Activated CD8-positive, alpha-beta T cell treated with anti-CD3 and anti-CD28 coated beads, Interleukin-2, amount 10 ng/mL, durations not matched to agents 7 days and 5 days (primary cell): ENCODE measurements at regions not wholly inside any gene's neighbourhood (a gene's known extent, or its start where the extent isn't known, plus 50 kb on each side); places are given as distances from the start of the nearest gene placed in this dataset.

Experiments used
- ATAC-seq: fragments of 150-1000 bp; cut with Tn5 transposase; one replicate; pipeline ENCODE4 v1.10.0; 2021; ENCODE audit warnings: moderate library complexity
- CTCF ChIA-PET: fragments of 350-600 bp; sonication (Branson Sonifier 250); formaldehyde crosslinking; loops from one replicate; lab custom pipeline; 2021; ENCODE audit warnings: antibody characterized with exemption; lab: Charles Lee
- POLR2A ChIA-PET: fragments of 350-600 bp; sonication (Branson Sonifier 250); formaldehyde crosslinking; loops from one replicate; lab custom pipeline; 2021; ENCODE audit warnings: antibody characterized with exemption; lab: Charles Lee
- DNase-seq: peaks from one replicate; pipeline ENCODE4 v3.0.0-alpha.2; 2020
- H3K27ac Mint-ChIP-seq: one replicate; pipeline ENCODE4 v1.8.0; 2021; ENCODE audit warnings: mild to moderate bottlenecking, mixed read lengths
- H3K27me3 Mint-ChIP-seq: one replicate; pipeline ENCODE4 v1.8.0; 2021; ENCODE audit warnings: low read depth, mixed read lengths
- H3K36me3 Mint-ChIP-seq: one replicate; pipeline ENCODE4 v1.8.0; 2021; ENCODE audit warnings: low read depth, mixed read lengths
- H3K4me1 Mint-ChIP-seq: one replicate; pipeline ENCODE4 v1.8.0; 2021; ENCODE audit warnings: low read depth, mixed read lengths
- H3K4me3 Mint-ChIP-seq: one replicate; pipeline ENCODE4 v1.8.0; 2021; ENCODE audit warnings: mild to moderate bottlenecking, mixed read lengths
- H3K9me3 Mint-ChIP-seq: one replicate; pipeline ENCODE4 v1.8.0; 2022; ENCODE audit warnings: mixed read lengths; ENCODE audit not compliant: insufficient read depth

DNA sequence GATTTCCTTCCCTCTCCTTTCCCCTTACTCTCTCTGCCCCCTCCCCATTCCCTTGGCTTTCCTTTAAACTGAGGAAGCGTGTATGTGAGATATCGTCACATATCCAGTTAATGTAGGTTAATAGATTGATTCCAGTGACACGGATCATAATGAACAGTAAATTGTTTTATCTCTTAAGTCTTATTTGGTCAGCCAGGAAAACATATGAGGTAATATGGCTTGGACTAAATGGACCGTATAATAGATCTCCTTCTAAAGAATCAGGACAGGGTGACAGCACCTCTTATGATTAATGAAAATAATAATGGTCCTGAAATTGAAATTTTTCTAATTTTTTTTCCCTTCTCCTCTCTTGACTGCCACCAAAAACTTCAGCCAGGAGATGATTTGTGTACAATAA lies 779.8 kb upstream of the NR2F2 start:
- H3K4me1 Mint-ChIP-seq = no peaks in the 10 kb centered on the region
- DNase-seq (no peak), ATAC-seq (no peak)
- no peak overlapping the region for H3K4me3 Mint-ChIP-seq
- H3K9me3 Mint-ChIP-seq = no peaks in the 10 kb centered on the region
- H3K27me3 Mint-ChIP-seq = peaks cover 16% of the 10 kb centered on the region
- CTCF ChIA-PET = no interaction called here
- POLR2A ChIA-PET = no interaction called here
- no peak overlapping the region for H3K27ac Mint-ChIP-seq
- no peaks in the 10 kb centered on the region for H3K36me3 Mint-ChIP-seq

- no peaks in the 10 kb centered on the region for H3K4me1 Mint-ChIP-seq
- H3K9me3 Mint-ChIP-seq = no peaks in the 10 kb centered on the region
- H3K27me3 Mint-ChIP-seq = peaks cover 22% of the 10 kb centered on the region
- no peak overlapping the region for H3K27ac Mint-ChIP-seq
- no peaks in the 10 kb centered on the region for H3K36me3 Mint-ChIP-seq
- CTCF ChIA-PET = interaction anchor here (1.6 kb wide), 1 partner anchor 8 kb away, joined by 6 read pairs; no protein-coding TSS in a partner anchor
- no peak overlapping the region for H3K4me3 Mint-ChIP-seq
- no peak for DNase-seq
- POLR2A ChIA-PET = no interaction called here
- no peak for ATAC-seq
These were observed 774.3 kb upstream of the NR2F2 start for GRCh38 chr15:95556225-95556624.

GRCh38 chr15:95556866-95557225 lies 773.7 kb upstream of the NR2F2 start:
- no peak for DNase-seq
- Mint-ChIP-seq H3K27ac (no peak overlapping the region), H3K36me3 (no peaks in the 10 kb centered on the region), H3K9me3 (no peaks in the 10 kb centered on the region), H3K4me3 (no peak overlapping the region), H3K27me3 (peaks cover 26% of the 10 kb centered on the region), H3K4me1 (no peaks in the 10 kb centered on the region)
- ChIA-PET POLR2A (no interaction called here), CTCF (interaction anchor here (1.6 kb wide), 1 partner anchor 7 kb away, joined by 6 read pairs; no protein-coding TSS in a partner anchor)
- no peak for ATAC-seq

GRCh38 chr15:95557226-95558046 lies 773.1 kb upstream of the NR2F2 start:
- no peak overlapping the region for H3K27ac Mint-ChIP-seq
- DNase-seq (no peak), ATAC-seq (no peak)
- H3K27me3 Mint-ChIP-seq = peaks cover 26% of the 10 kb centered on the region
- no peak overlapping the region for H3K4me3 Mint-ChIP-seq
- H3K4me1 Mint-ChIP-seq = no peaks in the 10 kb centered on the region
- H3K36me3 Mint-ChIP-seq = no peaks in the 10 kb centered on the region
- ChIA-PET CTCF (no interaction called here), POLR2A (no interaction called here)
- no peaks in the 10 kb centered on the region for H3K9me3 Mint-ChIP-seq

DNA sequence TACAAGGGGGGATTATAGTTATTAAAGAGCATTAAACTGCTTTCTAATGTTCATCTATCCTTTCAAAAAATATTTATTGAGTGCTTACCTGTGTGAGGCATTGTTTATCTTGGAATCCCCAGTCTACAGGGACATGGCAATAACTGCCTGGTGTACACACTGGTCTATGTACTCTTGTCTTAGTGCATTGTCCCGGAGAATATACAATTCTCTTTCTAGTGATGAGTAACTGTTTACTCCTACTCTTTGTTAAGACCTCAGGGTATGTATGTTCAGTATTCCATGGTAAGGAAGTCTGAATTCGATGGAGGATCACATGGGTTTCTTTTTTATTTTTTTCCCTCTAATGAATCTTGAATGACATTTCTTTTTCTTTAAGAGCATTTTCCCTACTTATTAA lies 772.4 kb upstream of the NR2F2 start:
- H3K4me1 Mint-ChIP-seq = no peaks in the 10 kb centered on the region
- no peak for ATAC-seq
- CTCF ChIA-PET = interaction anchor here (1.0 kb wide), 1 partner anchor 31 kb away, joined by 3 read pairs; no protein-coding TSS in a partner anchor

DNA sequence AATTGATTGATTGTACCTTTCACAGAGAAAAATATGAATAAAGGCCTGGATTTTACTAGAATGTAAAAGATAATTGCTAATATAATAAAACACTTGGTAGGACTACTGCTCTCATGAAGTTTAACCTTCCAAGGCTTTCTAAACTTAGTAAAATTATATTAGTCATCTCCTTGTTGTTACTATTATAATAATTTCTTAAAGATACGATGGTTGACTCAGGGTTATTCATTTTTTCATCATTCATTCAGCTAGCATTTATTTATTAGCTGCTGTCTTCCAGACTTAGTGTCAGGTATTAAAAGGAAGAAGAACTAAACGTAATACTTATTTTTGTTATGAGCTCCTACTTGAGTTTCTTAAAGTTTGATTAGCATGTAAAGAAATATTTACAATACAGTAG lies 771.6 kb upstream of the NR2F2 start:
- no peak overlapping the region for H3K27ac Mint-ChIP-seq
- H3K4me1 Mint-ChIP-seq = no peaks in the 10 kb centered on the region
- ATAC-seq = no peak
- H3K36me3 Mint-ChIP-seq = no peaks in the 10 kb centered on the region
- peaks cover 26% of the 10 kb centered on the region for H3K27me3 Mint-ChIP-seq
- no peak overlapping the region for H3K4me3 Mint-ChIP-seq
- no peak for DNase-seq
- no peaks in the 10 kb centered on the region for H3K9me3 Mint-ChIP-seq
- CTCF ChIA-PET = interaction anchor here (1.0 kb wide), 1 partner anchor 30 kb away, joined by 3 read pairs; no protein-coding TSS in a partner anchor
- POLR2A ChIA-PET = interaction anchor here (0.7 kb wide), 1 partner anchor 329 kb away, joined by 3 read pairs; no protein-coding TSS in a partner anchor

More for the DNA sequence above, 772.4 kb upstream of the NR2F2 start:
- Mint-ChIP-seq H3K4me3 (no peak overlapping the region), H3K9me3 (no peaks in the 10 kb centered on the region), H3K27me3 (peaks cover 26% of the 10 kb centered on the region), H3K36me3 (no peaks in the 10 kb centered on the region), H3K27ac (no peak overlapping the region)
- POLR2A ChIA-PET = no interaction called here
- no peak for DNase-seq

GRCh38 chr15:95559875-95560394 lies 770.6 kb upstream of the NR2F2 start:
- Mint-ChIP-seq H3K27ac (no peak overlapping the region), H3K4me3 (no peak overlapping the region), H3K27me3 (peaks cover 26% of the 10 kb centered on the region), H3K9me3 (no peaks in the 10 kb centered on the region), H3K4me1 (no peaks in the 10 kb centered on the region), H3K36me3 (no peaks in the 10 kb centered on the region)
- DNase-seq = no peak
- CTCF ChIA-PET = no interaction called here
- POLR2A ChIA-PET = no interaction called here
- no peak for ATAC-seq

GRCh38 chr15:95561463-95561862 lies 769.0 kb upstream of the NR2F2 start:
- DNase-seq = no peak
- Mint-ChIP-seq H3K27me3 (peaks cover 22% of the 10 kb centered on the region), H3K4me1 (no peaks in the 10 kb centered on the region), H3K4me3 (no peak overlapping the region), H3K9me3 (no peaks in the 10 kb centered on the region), H3K36me3 (no peaks in the 10 kb centered on the region), H3K27ac (no peak overlapping the region)
- ChIA-PET POLR2A (no interaction called here), CTCF (no interaction called here)
- ATAC-seq = no peak

DNA sequence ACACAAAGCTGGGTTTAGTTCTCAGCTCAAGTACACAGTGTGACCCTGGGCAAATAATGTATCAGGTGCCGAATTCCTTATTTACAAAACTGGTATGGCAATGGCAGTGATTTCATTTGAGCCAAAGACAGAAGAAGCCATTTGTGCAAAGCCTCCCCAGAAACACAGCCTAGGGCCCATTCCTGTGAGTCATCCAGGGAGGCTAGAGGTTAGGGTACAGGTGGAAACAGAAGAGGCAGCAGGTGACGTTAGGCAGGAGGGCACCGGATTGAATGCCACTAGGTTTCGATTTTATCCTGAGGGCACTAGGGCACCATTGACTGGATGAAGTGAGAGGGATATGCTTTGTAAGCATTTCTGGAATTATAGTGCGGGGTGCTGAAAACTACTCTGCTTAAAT lies 766.9 kb upstream of the NR2F2 start:
- no peak overlapping the region for H3K27ac Mint-ChIP-seq
- CTCF ChIA-PET = interaction anchor here (1.0 to 1.3 kb wide), 2 partner anchors 8 to 14 kb away, joined by 3 to 6 read pairs; no protein-coding TSS in a partner anchor
- H3K9me3 Mint-ChIP-seq = no peaks in the 10 kb centered on the region
- H3K4me1 Mint-ChIP-seq = no peaks in the 10 kb centered on the region
- POLR2A ChIA-PET = no interaction called here
- no peak overlapping the region for H3K4me3 Mint-ChIP-seq
- DNase-seq (no peak), ATAC-seq (no peak)
- no peaks in the 10 kb centered on the region for H3K36me3 Mint-ChIP-seq
- peaks cover 16% of the 10 kb centered on the region for H3K27me3 Mint-ChIP-seq

GRCh38 chr15:95565016-95565600 lies 765.4 kb upstream of the NR2F2 start:
- H3K27me3 Mint-ChIP-seq = peaks cover 12% of the 10 kb centered on the region
- no peak overlapping the region for H3K27ac Mint-ChIP-seq
- no peaks in the 10 kb centered on the region for H3K36me3 Mint-ChIP-seq
- ATAC-seq = no peak
- H3K4me3 Mint-ChIP-seq = no peak overlapping the region
- ChIA-PET CTCF (interaction anchor here (1.3 kb wide), 1 partner anchor 9 kb away, joined by 6 read pairs; no protein-coding TSS in a partner anchor), POLR2A (no interaction called here)
- H3K4me1 Mint-ChIP-seq = no peaks in the 10 kb centered on the region
- no peaks in the 10 kb centered on the region for H3K9me3 Mint-ChIP-seq
- no peak for DNase-seq

GRCh38 chr15:95565690-95566089 lies 764.8 kb upstream of the NR2F2 start:
- peaks cover 12% of the 10 kb centered on the region for H3K27me3 Mint-ChIP-seq
- POLR2A ChIA-PET = no interaction called here
- H3K4me1 Mint-ChIP-seq = no peaks in the 10 kb centered on the region
- ATAC-seq = no peak
- H3K9me3 Mint-ChIP-seq = no peaks in the 10 kb centered on the region
- CTCF ChIA-PET = no interaction called here
- no peaks in the 10 kb centered on the region for H3K36me3 Mint-ChIP-seq
- H3K4me3 Mint-ChIP-seq = no peak overlapping the region
- DNase-seq = no peak
- H3K27ac Mint-ChIP-seq = no peak overlapping the region

DNA sequence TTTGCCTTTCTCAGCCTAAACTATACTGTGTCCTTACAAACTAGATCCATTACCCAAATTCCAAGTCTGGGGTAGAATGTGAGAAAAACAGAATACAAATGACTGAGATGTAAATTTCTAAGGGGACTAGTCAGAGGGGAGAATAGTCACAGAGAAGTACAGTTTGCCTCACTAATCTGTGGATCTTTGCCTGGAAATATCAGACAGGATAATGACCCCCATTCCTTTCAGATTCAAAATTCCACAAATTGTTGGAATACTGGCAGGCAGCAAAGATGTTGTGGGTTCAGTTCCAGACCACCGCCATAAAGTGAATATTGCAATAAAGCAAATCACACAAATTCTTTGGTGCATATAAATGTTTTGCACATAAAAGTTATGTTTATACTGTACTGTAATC lies 762.8 kb upstream of the NR2F2 start:
- no peaks in the 10 kb centered on the region for H3K4me1 Mint-ChIP-seq
- H3K9me3 Mint-ChIP-seq = no peaks in the 10 kb centered on the region
- H3K27ac Mint-ChIP-seq = no peak overlapping the region
- peaks cover 7% of the 10 kb centered on the region for H3K27me3 Mint-ChIP-seq
- ChIA-PET CTCF (no interaction called here), POLR2A (no interaction called here)
- DNase-seq (no peak), ATAC-seq (no peak)
- H3K36me3 Mint-ChIP-seq = no peaks in the 10 kb centered on the region
- no peak overlapping the region for H3K4me3 Mint-ChIP-seq
